GM23338 (cell line): ENCODE measurements at regions not wholly inside any gene's neighbourhood (a gene's known extent, or its start where the extent isn't known, plus 50 kb on each side); places are given as distances from the start of the nearest gene placed in this dataset.

Experiments
- ATAC-seq: fragments of 200-7000 bp; cut with Tn5 transposase; 3 replicates; pipeline ENCODE4 v1.9.1; 2020
- DNase-seq: peaks from one replicate; pipeline ENCODE4 v3.0.0-alpha.2; 2015; ENCODE audit warnings: low spot score
- H2AFZ ChIP-seq: fragments of 200-600 bp; sonication (generic); 2 replicates; pipeline ENCODE4 v1.8.0; 2016; ENCODE audit warnings: antibody characterized with exemption, mild to moderate bottlenecking, moderate library complexity
- H3F3A ChIP-seq: fragments of 200-600 bp; sonication (generic); replicated peaks from 2 replicates; pipeline ENCODE4 v1.8.0; 2017; ENCODE audit warnings: antibody characterized with exemption, mixed run types, low read depth
- H3K27ac ChIP-seq: fragments of 200-600 bp; sonication (generic); 2 replicates; pipeline ENCODE4 v1.6.1; 2016; ENCODE audit warnings: low read depth
- H3K27me3 ChIP-seq: fragments of 200-600 bp; sonication (generic); 2 replicates; pipeline ENCODE4 v1.8.0; 2016; ENCODE audit warnings: mild to moderate bottlenecking, mixed run types, moderate library complexity; ENCODE audit not compliant: insufficient read depth
- H3K36me3 ChIP-seq: fragments of 200-600 bp; sonication (generic); 2 replicates; pipeline ENCODE4 v1.8.0; 2016; ENCODE audit warnings: mild to moderate bottlenecking; ENCODE audit not compliant: insufficient read depth
- H3K4me1 ChIP-seq: fragments of 200-600 bp; sonication (generic); 2 replicates; pipeline ENCODE4 v1.8.0; 2016; ENCODE audit warnings: mild to moderate bottlenecking, moderate library complexity; ENCODE audit not compliant: insufficient read depth
- H3K4me2 ChIP-seq: fragments of 200-600 bp; sonication (generic); 2 replicates; pipeline ENCODE4 v1.7.1; 2017; ENCODE audit warnings: mixed run types
- H3K4me3 ChIP-seq: fragments of 200-600 bp; sonication (generic); 2 replicates; pipeline ENCODE4 v1.6.1; 2016; ENCODE audit warnings: mixed run types
- H3K79me2 ChIP-seq: fragments of 200-600 bp; sonication (generic); replicated peaks from 2 replicates; pipeline ENCODE4 v1.8.0; 2017; ENCODE audit warnings: mild to moderate bottlenecking; ENCODE audit not compliant: insufficient read depth
- H3K9me2 ChIP-seq: fragments of 200-600 bp; sonication (generic); 2 replicates; pipeline ENCODE4 v1.8.0; 2017; ENCODE audit not compliant: insufficient read depth
- H4K20me1 ChIP-seq: fragments of 200-600 bp; sonication (generic); replicated peaks from 2 replicates; pipeline ENCODE4 v1.8.0; 2017; ENCODE audit warnings: mild to moderate bottlenecking; ENCODE audit not compliant: insufficient read depth
- H3K27ac Mint-ChIP-seq: 2 replicates; pipeline ENCODE4 v1.8.0; 2020; ENCODE audit warnings: inconsistent platforms, mild to moderate bottlenecking, moderate library complexity, mixed read lengths
- H3K27me3 Mint-ChIP-seq: 3 replicates; pipeline ENCODE4 v1.8.0; 2022; ENCODE audit warnings: low read depth, mild to moderate bottlenecking, moderate library complexity, mixed read lengths, inconsistent platforms; ENCODE audit not compliant: insufficient read depth, poor library complexity
- H3K36me3 Mint-ChIP-seq: 3 replicates; pipeline ENCODE4 v1.8.0; 2021; ENCODE audit warnings: low read depth, mild to moderate bottlenecking, inconsistent platforms, moderate library complexity, mixed read lengths
- H3K4me1 Mint-ChIP-seq: 3 replicates; pipeline ENCODE4 v1.8.0; 2020; ENCODE audit warnings: mild to moderate bottlenecking, inconsistent platforms, mixed read lengths
- H3K4me3 Mint-ChIP-seq: 3 replicates; pipeline ENCODE4 v1.8.0; 2021; ENCODE audit warnings: moderate library complexity, mild to moderate bottlenecking, inconsistent platforms, mixed read lengths
- H3K9me3 Mint-ChIP-seq: 3 replicates; pipeline ENCODE4 v1.8.0; 2020; ENCODE audit warnings: moderate library complexity, mild to moderate bottlenecking, inconsistent platforms, mixed read lengths
- CREB1 ChIP-seq: fragments of 250-450 bp; sonication (Bioruptor Pico); IDR thresholded peaks from 2 replicates; pipeline ENCODE4 v1.5.0; 2020; ENCODE audit warnings: low read depth, mild to moderate bottlenecking, moderate library complexity
- EZH2phosphoT487 ChIP-seq: fragments of 200-600 bp; sonication (generic); IDR thresholded peaks from one replicate; pipeline ENCODE4 v1.8.1; 2018; ENCODE audit warnings: antibody characterized with exemption; ENCODE audit not compliant: unreplicated experiment
- NANOG ChIP-seq: IDR thresholded peaks from 2 replicates; pipeline ENCODE4 v1.6.1; 2016; ENCODE audit warnings: antibody characterized with exemption, borderline replicate concordance
- ZNF114 ChIP-seq: fragments of 250-450 bp; sonication (Bioruptor Pico); IDR thresholded peaks from 2 replicates; pipeline ENCODE4 v1.5.0; 2020; ENCODE audit warnings: mild to moderate bottlenecking, moderate library complexity
- ZNF331 ChIP-seq: fragments of 250-450 bp; sonication (Bioruptor Pico); IDR thresholded peaks from 2 replicates; pipeline ENCODE4 v1.5.0; 2020; ENCODE audit warnings: low read depth, mild to moderate bottlenecking, moderate library complexity
- TF ChIP-seq, protein P1 (sequence below): fragments of 250-450 bp; sonication (Bioruptor Pico); IDR thresholded peaks from 2 replicates; pipeline ENCODE4 v1.5.0; 2020; ENCODE audit warnings: mild to moderate bottlenecking, moderate library complexity
- TF ChIP-seq, protein P2 (sequence below): IDR thresholded peaks from one replicate; pipeline ENCODE4 v1.6.1; 2018; ENCODE audit warnings: antibody characterized with exemption; ENCODE audit not compliant: unreplicated experiment

- TF ChIP-seq, protein P1, sequence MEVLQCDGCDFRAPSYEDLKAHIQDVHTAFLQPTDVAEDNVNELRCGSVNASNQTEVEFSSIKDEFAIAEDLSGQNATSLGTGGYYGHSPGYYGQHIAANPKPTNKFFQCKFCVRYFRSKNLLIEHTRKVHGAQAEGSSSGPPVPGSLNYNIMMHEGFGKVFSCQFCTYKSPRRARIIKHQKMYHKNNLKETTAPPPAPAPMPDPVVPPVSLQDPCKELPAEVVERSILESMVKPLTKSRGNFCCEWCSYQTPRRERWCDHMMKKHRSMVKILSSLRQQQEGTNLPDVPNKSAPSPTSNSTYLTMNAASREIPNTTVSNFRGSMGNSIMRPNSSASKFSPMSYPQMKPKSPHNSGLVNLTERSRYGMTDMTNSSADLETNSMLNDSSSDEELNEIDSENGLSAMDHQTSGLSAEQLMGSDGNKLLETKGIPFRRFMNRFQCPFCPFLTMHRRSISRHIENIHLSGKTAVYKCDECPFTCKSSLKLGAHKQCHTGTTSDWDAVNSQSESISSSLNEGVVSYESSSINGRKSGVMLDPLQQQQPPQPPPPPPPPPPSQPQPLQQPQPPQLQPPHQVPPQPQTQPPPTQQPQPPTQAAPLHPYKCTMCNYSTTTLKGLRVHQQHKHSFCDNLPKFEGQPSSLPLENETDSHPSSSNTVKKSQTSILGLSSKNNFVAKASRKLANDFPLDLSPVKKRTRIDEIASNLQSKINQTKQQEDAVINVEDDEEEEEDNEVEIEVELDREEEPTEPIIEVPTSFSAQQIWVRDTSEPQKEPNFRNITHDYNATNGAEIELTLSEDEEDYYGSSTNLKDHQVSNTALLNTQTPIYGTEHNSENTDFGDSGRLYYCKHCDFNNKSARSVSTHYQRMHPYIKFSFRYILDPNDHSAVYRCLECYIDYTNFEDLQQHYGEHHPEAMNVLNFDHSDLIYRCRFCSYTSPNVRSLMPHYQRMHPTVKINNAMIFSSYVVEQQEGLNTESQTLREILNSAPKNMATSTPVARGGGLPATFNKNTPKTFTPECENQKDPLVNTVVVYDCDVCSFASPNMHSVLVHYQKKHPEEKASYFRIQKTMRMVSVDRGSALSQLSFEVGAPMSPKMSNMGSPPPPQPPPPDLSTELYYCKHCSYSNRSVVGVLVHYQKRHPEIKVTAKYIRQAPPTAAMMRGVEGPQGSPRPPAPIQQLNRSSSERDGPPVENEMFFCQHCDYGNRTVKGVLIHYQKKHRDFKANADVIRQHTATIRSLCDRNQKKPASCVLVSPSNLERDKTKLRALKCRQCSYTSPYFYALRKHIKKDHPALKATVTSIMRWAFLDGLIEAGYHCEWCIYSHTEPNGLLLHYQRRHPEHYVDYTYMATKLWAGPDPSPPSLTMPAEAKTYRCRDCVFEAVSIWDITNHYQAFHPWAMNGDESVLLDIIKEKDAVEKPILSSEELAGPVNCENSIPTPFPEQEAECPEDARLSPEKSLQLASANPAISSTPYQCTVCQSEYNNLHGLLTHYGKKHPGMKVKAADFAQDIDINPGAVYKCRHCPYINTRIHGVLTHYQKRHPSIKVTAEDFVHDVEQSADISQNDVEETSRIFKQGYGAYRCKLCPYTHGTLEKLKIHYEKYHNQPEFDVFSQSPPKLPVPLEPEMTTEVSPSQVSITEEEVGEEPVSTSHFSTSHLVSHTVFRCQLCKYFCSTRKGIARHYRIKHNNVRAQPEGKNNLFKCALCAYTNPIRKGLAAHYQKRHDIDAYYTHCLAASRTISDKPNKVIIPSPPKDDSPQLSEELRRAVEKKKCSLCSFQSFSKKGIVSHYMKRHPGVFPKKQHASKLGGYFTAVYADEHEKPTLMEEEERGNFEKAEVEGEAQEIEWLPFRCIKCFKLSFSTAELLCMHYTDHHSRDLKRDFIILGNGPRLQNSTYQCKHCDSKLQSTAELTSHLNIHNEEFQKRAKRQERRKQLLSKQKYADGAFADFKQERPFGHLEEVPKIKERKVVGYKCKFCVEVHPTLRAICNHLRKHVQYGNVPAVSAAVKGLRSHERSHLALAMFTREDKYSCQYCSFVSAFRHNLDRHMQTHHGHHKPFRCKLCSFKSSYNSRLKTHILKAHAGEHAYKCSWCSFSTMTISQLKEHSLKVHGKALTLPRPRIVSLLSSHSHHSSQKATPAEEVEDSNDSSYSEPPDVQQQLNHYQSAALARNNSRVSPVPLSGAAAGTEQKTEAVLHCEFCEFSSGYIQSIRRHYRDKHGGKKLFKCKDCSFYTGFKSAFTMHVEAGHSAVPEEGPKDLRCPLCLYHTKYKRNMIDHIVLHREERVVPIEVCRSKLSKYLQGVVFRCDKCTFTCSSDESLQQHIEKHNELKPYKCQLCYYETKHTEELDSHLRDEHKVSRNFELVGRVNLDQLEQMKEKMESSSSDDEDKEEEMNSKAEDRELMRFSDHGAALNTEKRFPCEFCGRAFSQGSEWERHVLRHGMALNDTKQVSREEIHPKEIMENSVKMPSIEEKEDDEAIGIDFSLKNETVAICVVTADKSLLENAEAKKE (CRISPR knock-in tag), result no peak
Measured at GRCh38 chr3:177607589-177607988, 410.3 kb upstream of the TBL1XR1 start (continued).

GRCh38 chr3:177608443-177608842 lies 411.2 kb upstream of the TBL1XR1 start:
- Mint-ChIP-seq H3K4me1 (peaks cover 55% of the 10 kb centered on the region), H3K27me3 (peaks cover 9% of the 10 kb centered on the region), H3K4me3 (no peak overlapping the region), H3K9me3 (peaks cover 3% of the 10 kb centered on the region), H3K27ac (no peak overlapping the region), H3K36me3 (0 out of 3 replicates have a peak, but pooled peaks cover 3% of the 10 kb centered on the region)
- Histone ChIP-seq H3K79me2 (no peaks in the 10 kb centered on the region), H3K4me2 (no peak overlapping the region), H3K36me3 (no peaks in the 10 kb centered on the region), H2AFZ (no peak overlapping the region), H3F3A (0 out of 2 replicates have a peak, but pooled peaks cover 6% of the 10 kb centered on the region), H3K4me3 (no peak overlapping the region), H3K27me3 (no peaks in the 10 kb centered on the region), H3K9me2 (no peaks in the 10 kb centered on the region), H4K20me1 (no peaks in the 10 kb centered on the region), H3K4me1 (peaks cover 41% of the 10 kb centered on the region), H3K27ac (no peak overlapping the region)
- DNase-seq, result no peak
- no peak for ATAC-seq
- no peak for TF ChIP-seq ZNF114
- no peak for TF ChIP-seq CREB1 (CRISPR knock-in tag)
- TF ChIP-seq, protein P2, sequence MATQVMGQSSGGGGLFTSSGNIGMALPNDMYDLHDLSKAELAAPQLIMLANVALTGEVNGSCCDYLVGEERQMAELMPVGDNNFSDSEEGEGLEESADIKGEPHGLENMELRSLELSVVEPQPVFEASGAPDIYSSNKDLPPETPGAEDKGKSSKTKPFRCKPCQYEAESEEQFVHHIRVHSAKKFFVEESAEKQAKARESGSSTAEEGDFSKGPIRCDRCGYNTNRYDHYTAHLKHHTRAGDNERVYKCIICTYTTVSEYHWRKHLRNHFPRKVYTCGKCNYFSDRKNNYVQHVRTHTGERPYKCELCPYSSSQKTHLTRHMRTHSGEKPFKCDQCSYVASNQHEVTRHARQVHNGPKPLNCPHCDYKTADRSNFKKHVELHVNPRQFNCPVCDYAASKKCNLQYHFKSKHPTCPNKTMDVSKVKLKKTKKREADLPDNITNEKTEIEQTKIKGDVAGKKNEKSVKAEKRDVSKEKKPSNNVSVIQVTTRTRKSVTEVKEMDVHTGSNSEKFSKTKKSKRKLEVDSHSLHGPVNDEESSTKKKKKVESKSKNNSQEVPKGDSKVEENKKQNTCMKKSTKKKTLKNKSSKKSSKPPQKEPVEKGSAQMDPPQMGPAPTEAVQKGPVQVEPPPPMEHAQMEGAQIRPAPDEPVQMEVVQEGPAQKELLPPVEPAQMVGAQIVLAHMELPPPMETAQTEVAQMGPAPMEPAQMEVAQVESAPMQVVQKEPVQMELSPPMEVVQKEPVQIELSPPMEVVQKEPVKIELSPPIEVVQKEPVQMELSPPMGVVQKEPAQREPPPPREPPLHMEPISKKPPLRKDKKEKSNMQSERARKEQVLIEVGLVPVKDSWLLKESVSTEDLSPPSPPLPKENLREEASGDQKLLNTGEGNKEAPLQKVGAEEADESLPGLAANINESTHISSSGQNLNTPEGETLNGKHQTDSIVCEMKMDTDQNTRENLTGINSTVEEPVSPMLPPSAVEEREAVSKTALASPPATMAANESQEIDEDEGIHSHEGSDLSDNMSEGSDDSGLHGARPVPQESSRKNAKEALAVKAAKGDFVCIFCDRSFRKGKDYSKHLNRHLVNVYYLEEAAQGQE, result no peak
- no peak for TF ChIP-seq NANOG
- no peak for TF ChIP-seq EZH2phosphoT487
- TF ChIP-seq ZNF331, result no peak
